ENCODE measurements at regions not wholly inside any gene's neighbourhood (a gene's known extent, or its start where the extent isn't known, plus 50 kb on each side); places are given as distances from the start of the nearest gene placed in this dataset.

DNA sequence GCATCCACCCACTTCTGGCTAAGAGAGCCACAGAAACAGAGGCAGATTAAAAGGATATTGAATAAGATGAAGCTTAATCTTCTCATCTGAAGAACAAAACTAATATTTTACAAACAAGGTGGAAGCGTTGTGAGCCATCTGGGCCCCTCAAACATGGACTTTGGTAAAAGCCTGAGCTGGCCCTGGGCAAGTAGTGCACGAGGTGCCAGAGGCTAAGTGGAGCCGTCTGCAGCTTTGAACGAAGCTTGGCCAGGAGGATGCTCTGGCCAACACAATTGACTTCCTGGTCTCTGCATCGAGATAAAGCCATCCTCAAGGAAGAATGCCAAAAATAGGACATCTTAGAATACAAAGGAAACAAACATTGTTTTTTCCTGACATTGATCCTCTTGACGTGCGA lies 53.2 kb upstream of the PLEKHG1 start:
- CTCF ChIA-PET = interaction anchor here (1.2 kb wide), 1 partner anchor 1004 kb away, joined by 3 read pairs; no protein-coding TSS in a partner anchor
- Mint-ChIP-seq H3K27me3 (ENCODE audit: insufficient read depth, unreplicated experiment) (peaks cover 28% of the 10 kb centered on the region), H3K27ac (ENCODE audit: low read depth, unreplicated experiment) (no peak overlapping the region), H3K4me1 (ENCODE audit: insufficient read depth, unreplicated experiment) (no peaks in the 10 kb centered on the region), H3K9me3 (ENCODE audit: unreplicated experiment) (no peaks in the 10 kb centered on the region), H3K4me3 (ENCODE audit: unreplicated experiment) (no peak overlapping the region), H3K36me3 (ENCODE audit: insufficient read depth, unreplicated experiment) (no peaks in the 10 kb centered on the region)
- POLR2A ChIA-PET = no interaction called here
- no peak for DNase-seq (ENCODE audit: unreplicated experiment)
- TF ChIP-seq CTCF (IDR thresholded peaks at IDR 0.05; ENCODE audit: unreplicated experiment) = no peak
- no TSS peak for BruUV-seq (replicated peaks)
- intact Hi-C loops (cut with micrococcal nuclease) = no loop called here

DNA sequence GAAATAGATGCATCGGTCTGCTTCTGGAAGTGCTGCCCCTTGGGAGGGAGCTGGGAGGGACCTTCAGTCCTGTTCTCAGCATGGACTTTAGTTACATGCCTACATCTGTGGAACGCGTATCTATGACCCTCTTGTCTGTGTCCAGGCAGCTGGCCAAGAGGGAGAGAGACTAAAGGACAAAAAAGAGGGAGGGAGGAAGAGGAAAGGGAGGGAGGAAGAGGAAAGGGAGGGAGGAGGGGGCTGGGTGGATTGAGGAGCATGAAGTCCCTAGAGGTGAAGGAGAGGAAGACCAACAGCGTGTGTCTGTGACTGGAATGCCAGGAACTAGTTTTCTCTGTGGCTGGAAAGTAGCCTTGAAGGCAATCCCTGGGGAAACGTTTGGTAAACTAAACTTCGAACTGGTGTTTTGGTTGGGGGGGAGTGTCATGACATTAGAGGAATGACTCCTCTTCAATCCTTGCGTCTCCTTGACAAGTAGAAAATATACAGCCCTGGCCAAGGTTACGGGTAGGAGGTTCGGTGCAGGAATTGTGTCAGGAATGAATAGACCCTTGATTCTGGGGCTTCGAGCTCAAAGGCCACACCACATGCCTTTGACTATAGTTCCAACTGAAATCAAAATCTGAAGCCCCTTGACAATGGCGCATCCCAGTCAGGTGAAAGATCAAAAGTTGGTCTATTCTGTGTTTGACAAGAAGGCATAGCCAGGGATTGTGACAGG lies 52.0 kb upstream of the PLEKHG1 start:
- no peaks in the 10 kb centered on the region for H3K9me3 Mint-ChIP-seq (ENCODE audit: unreplicated experiment)
- ChIA-PET POLR2A (no interaction called here), CTCF (interaction anchor here (1.2 to 1.3 kb wide), 2 partner anchors 17 to 1002 kb away, joined by 3 read pairs; no protein-coding TSS in a partner anchor)
- no peaks in the 10 kb centered on the region for H3K4me1 Mint-ChIP-seq (ENCODE audit: insufficient read depth, unreplicated experiment)
- H3K27me3 Mint-ChIP-seq (ENCODE audit: insufficient read depth, unreplicated experiment) = peaks cover 28% of the 10 kb centered on the region
- no TSS peak for BruUV-seq (replicated peaks)
- intact Hi-C loops (cut with micrococcal nuclease) = no loop called here
- no peak for TF ChIP-seq CTCF (IDR thresholded peaks at IDR 0.05; ENCODE audit: unreplicated experiment)
- DNase-seq (ENCODE audit: unreplicated experiment) = no peak
- H3K36me3 Mint-ChIP-seq (ENCODE audit: insufficient read depth, unreplicated experiment) = no peaks in the 10 kb centered on the region
- no peak overlapping the region for H3K4me3 Mint-ChIP-seq (ENCODE audit: unreplicated experiment)
- H3K27ac Mint-ChIP-seq (ENCODE audit: low read depth, unreplicated experiment) = no peak overlapping the region

DNA sequence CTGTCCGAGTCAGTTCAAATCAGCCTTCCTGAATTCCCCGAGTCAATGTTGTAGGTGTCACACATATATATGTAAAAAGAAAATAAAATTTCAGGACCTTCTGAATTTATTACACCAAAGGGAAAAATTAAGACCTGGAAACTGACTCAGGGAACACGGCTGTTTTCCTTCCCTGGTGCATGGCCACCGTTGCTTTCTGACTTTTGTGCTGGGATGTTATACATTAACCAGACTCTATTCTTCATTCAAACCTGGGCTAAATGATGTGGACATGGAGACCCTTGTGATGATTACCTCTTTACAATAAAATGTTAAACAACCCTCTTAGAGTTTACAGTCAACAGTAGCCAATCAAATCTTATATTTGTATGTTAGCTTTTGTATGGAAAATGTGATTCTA lies 51.4 kb upstream of the PLEKHG1 start:
- H3K4me1 Mint-ChIP-seq (ENCODE audit: insufficient read depth, unreplicated experiment) = no peaks in the 10 kb centered on the region
- no TSS peak for BruUV-seq (replicated peaks)
- TF ChIP-seq CTCF (IDR thresholded peaks at IDR 0.05; ENCODE audit: unreplicated experiment) = no peak
- no peaks in the 10 kb centered on the region for H3K36me3 Mint-ChIP-seq (ENCODE audit: insufficient read depth, unreplicated experiment)
- DNase-seq (ENCODE audit: unreplicated experiment) = no peak
- H3K27ac Mint-ChIP-seq (ENCODE audit: low read depth, unreplicated experiment) = no peak overlapping the region
- peaks cover 28% of the 10 kb centered on the region for H3K27me3 Mint-ChIP-seq (ENCODE audit: insufficient read depth, unreplicated experiment)
- POLR2A ChIA-PET = no interaction called here
- intact Hi-C loops (cut with micrococcal nuclease) = no loop called here
- CTCF ChIA-PET = interaction anchor here (1.3 kb wide), 1 partner anchor 16 kb away, joined by 3 read pairs; no protein-coding TSS in a partner anchor
- H3K4me3 Mint-ChIP-seq (ENCODE audit: unreplicated experiment) = no peak overlapping the region
- no peaks in the 10 kb centered on the region for H3K9me3 Mint-ChIP-seq (ENCODE audit: unreplicated experiment)

DNA sequence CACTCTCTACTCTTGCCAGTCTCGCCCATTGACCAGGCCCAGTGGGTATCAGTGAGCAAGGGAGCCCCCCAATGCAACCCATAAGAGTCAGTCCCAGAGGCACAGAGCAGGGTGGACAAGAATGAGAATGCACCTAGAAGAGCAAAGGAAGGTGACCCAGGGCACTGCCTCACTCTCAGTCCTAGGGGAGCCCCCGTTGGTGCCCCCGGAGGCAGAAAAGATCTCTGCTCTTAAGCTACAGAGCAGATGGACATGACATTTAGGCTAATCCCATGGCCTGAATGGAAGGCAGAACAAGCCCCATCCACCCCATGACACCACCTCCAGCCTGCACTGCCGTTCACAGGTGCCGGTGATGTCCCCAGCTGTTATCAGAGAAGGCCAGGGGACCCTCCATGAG lies 50.7 kb upstream of the PLEKHG1 start:
- no TSS peak for BruUV-seq (replicated peaks)
- CTCF ChIA-PET = interaction anchor here (0.7 to 1.3 kb wide), 2 partner anchors 15 to 258 kb away, joined by 3 read pairs; no protein-coding TSS in a partner anchor
- H3K4me3 Mint-ChIP-seq (ENCODE audit: unreplicated experiment) = no peak overlapping the region
- POLR2A ChIA-PET = no interaction called here
- no peak for DNase-seq (ENCODE audit: unreplicated experiment)
- no peak for TF ChIP-seq CTCF (IDR thresholded peaks at IDR 0.05; ENCODE audit: unreplicated experiment)
- no peak overlapping the region for H3K27ac Mint-ChIP-seq (ENCODE audit: low read depth, unreplicated experiment)
- no peaks in the 10 kb centered on the region for H3K4me1 Mint-ChIP-seq (ENCODE audit: insufficient read depth, unreplicated experiment)
- intact Hi-C loops (cut with micrococcal nuclease) = no loop called here
- H3K27me3 Mint-ChIP-seq (ENCODE audit: insufficient read depth, unreplicated experiment) = peaks cover 28% of the 10 kb centered on the region
- H3K36me3 Mint-ChIP-seq (ENCODE audit: insufficient read depth, unreplicated experiment) = no peaks in the 10 kb centered on the region
- no peaks in the 10 kb centered on the region for H3K9me3 Mint-ChIP-seq (ENCODE audit: unreplicated experiment)
